Smooth muscle cell (in vitro differentiated cells): ENCODE measurements at regions not wholly inside any gene's neighbourhood (a gene's known extent, or its start where the extent isn't known, plus 50 kb on each side); places are given as distances from the start of the nearest gene placed in this dataset.
"Not testable (repeated sequence)": the region's sequence is repeated elsewhere in the genome, so short reads cannot be mapped to it uniquely, and the experiment has no call there.

Experiments used
- DNase-seq: peaks from one replicate; lab custom pipeline; 2025; ENCODE audit not compliant: unreplicated experiment; lab: John Stamatoyannopoulos, UW
- H2AFZ ChIP-seq: fragments of 200-600 bp; sonication (generic); 2 replicates; pipeline ENCODE4 v1.6.0; 2016; ENCODE audit warnings: antibody characterized with exemption, low read depth, mild to moderate bottlenecking
- H3F3A ChIP-seq: fragments of 200-600 bp; sonication (generic); 2 replicates; pipeline ENCODE4 v1.6.0; 2017; ENCODE audit warnings: antibody characterized with exemption, low read depth
- H3K27ac ChIP-seq: fragments of 200-600 bp; sonication (generic); 2 replicates; pipeline ENCODE4 v1.5.1; 2016; ENCODE audit warnings: low read depth, mild to moderate bottlenecking
- H3K27me3 ChIP-seq: fragments of 200-600 bp; sonication (generic); 2 replicates; pipeline ENCODE4 v1.6.1; 2016; ENCODE audit warnings: low read depth, mild to moderate bottlenecking
- H3K36me3 ChIP-seq: fragments of 200-600 bp; sonication (generic); 2 replicates; pipeline ENCODE4 v1.5.1; 2016; ENCODE audit warnings: low read depth
- H3K4me1 ChIP-seq: fragments of 200-600 bp; sonication (generic); 2 replicates; pipeline ENCODE4 v1.5.1; 2016; ENCODE audit warnings: low read depth
- H3K4me2 ChIP-seq: fragments of 200-600 bp; sonication (generic); 2 replicates; pipeline ENCODE4 v1.6.0; 2016; ENCODE audit warnings: mild to moderate bottlenecking
- H3K4me3 ChIP-seq: fragments of 200-600 bp; sonication (generic); 2 replicates; pipeline ENCODE4 v1.5.1; 2016; ENCODE audit warnings: mild to moderate bottlenecking
- H3K79me2 ChIP-seq: fragments of 200-600 bp; sonication (generic); 2 replicates; pipeline ENCODE4 v1.6.0; 2016; ENCODE audit warnings: low read depth, mild to moderate bottlenecking
- H3K9ac ChIP-seq: fragments of 200-600 bp; sonication (generic); 2 replicates; pipeline ENCODE4 v1.6.0; 2016; ENCODE audit warnings: low read depth
- H3K9me3 ChIP-seq: fragments of 200-600 bp; sonication (generic); replicated peaks from 2 replicates; pipeline ENCODE4 v1.5.1; 2016; ENCODE audit warnings: low read depth
- H4K20me1 ChIP-seq: fragments of 200-600 bp; sonication (generic); 2 replicates; pipeline ENCODE4 v1.6.0; 2016; ENCODE audit warnings: low read depth
- WGBS: methylation state at CpG from one replicate; pipeline ENCODE4 v1.1.7; 2016; ENCODE audit warnings: low lambda C conversion rate; 5-methylcytosine and 5-hydroxymethylcytosine counted together

DNA sequence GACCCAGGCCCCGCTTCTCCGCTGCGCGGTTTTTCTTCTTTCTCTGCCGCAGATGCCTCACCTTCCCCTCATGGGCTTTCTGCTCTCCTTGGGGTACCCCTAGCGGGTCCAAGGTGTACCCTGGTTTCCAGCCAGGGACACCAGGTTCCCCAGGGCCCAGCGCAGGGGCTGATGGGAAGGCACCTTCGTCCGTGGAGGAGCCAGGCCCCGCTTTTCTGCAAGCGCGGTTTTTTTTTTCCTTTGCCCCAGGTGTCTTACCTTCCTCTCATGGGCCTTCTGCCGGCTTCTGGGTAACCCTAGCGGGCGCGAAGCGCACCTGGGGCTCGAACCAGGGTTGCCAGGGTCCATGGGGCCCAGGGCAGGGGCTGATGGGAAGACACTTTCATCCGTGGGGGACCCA lies 165.9 kb upstream of the ZNG1F start:
- not testable (repeated sequence) for H3K27me3 ChIP-seq, H3K4me3 ChIP-seq, H2AFZ ChIP-seq, H3K27ac ChIP-seq, H3K36me3 ChIP-seq, H3K4me1 ChIP-seq, H4K20me1 ChIP-seq, H3K79me2 ChIP-seq, H3K4me2 ChIP-seq, H3K9ac ChIP-seq, H3K9me3 ChIP-seq, DNase-seq, H3F3A ChIP-seq
- 98% methylated on average over 14 of the region's 19 CpGs for WGBS

DNA sequence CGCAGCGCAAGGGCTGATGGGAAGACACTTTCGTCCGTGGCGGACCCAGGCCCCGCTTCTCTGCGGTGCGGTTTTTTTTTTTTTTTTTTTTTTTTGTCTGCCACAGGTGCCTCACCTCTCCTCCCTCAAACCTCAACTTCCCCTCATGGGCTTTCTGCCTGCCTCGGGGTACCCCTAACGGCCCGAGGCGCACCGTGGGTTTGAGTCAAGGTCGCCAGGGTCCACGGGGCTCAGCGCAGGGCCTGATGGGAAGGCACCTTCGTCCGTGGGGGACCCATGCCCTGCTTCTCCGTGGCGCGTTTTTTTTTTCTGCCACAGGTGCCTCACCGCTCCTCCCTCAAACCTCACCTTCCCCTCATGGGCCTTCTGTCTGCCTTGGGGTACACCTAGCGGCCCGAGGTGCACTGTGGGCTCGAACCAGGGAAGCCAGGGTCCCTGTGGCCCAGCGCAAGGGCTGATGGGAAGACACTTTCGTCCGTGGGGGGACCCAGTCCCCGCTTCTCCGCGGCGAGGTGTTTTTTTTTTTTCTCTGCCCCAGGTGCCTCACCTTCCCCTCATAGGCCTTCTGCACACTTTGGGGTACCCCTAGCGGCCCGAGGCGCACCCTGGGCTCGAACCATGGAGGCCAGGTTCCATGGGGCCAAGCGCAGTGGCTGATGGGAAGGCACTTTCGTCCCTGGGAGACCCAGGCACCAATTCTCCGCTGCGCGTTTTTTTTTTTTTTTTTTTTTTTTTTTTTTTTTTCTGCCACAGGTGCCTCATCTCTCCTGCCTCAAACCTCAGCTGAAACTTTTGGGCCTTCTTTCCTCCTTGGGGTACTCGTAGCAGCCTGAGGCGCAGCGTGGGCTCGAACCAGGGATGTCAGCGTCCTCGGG lies 165.2 kb upstream of the ZNG1F start:
- H3K27ac ChIP-seq, H3K9me3 ChIP-seq, H3K4me3 ChIP-seq, H3K9ac ChIP-seq, H3K36me3 ChIP-seq, DNase-seq, H4K20me1 ChIP-seq, H3K4me1 ChIP-seq, H3K27me3 ChIP-seq, H3F3A ChIP-seq, H2AFZ ChIP-seq, H3K79me2 ChIP-seq, H3K4me2 ChIP-seq: not testable (repeated sequence)
- WGBS, result 96% methylated on average over 28 of the region's 47 CpGs

DNA sequence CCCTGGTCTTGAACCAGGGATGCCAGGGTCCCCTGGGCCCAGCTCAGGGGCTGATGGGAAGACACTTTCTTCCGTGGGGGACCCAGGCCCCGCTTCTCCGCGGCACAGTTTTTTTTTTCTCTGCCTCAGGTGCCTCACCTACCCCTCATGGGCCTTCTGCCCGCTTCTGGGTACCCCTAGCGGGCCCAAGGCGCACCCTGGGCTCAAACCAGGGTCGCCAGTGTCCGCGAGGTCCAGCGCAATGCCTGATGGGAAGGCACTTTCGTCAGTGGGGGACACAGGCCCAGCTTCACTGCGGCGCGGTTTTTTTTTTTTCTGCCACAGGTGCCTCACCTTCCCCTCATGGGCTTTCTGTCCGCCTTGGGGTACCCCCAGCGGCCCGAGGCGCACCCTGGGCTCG lies 163.9 kb upstream of the ZNG1F start:
- DNase-seq, H4K20me1 ChIP-seq, H3K4me1 ChIP-seq, H3K27ac ChIP-seq, H3K4me3 ChIP-seq, H2AFZ ChIP-seq, H3K79me2 ChIP-seq, H3K36me3 ChIP-seq, H3K9ac ChIP-seq, H3K9me3 ChIP-seq, H3K27me3 ChIP-seq, H3F3A ChIP-seq, H3K4me2 ChIP-seq: not testable (repeated sequence)
- WGBS, result 92% methylated on average over 20 of the region's 20 CpGs

DNA sequence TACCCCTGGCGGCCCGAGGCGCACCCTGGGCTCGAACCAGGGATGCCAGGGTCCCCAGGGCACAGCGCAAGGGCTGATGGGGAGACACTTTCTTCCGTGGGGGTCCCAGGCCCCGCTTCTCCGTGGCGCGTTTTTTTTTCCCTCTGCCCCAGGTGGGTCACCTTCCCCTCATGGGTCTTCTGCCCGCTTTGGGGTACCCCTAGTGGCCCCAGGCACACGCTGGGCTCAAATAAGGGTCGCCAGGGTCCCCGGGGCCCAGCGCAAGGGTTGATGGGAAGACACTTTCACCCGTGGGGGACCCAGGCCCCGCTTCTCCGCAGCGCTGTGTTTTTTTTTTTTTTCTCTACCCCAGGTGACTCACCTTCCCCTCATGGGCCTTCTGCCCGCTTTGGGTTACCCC lies 163.3 kb upstream of the ZNG1F start:
- not testable (repeated sequence) for H4K20me1 ChIP-seq, H3K9me3 ChIP-seq, H3K36me3 ChIP-seq, H3K9ac ChIP-seq, H3K79me2 ChIP-seq, H3K4me2 ChIP-seq, H3K27me3 ChIP-seq, H3F3A ChIP-seq, H3K27ac ChIP-seq, H3K4me3 ChIP-seq, H2AFZ ChIP-seq, DNase-seq, H3K4me1 ChIP-seq
- WGBS, result 91% methylated on average over 19 of the region's 20 CpGs

DNA sequence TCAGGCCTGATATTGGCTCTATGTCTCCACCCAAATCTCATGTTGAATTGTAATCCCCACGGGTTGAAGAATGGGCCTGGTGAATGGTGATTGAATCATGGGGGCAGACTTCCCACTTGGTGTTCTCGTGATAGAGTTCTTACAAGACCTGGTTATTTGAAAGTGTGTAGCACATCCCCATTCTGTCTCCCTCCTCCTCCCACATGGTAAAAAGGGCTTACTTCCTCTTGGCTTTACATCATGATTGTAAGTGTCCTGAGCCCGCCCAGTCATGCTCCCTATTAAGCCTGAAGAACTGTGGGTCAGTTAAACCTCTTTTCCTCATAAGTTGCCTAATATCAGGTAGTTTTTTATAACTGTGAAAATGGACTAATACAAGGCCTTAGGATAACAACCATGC lies 158.8 kb upstream of the ZNG1F start:
- not testable (repeated sequence) for H3K27me3 ChIP-seq, H3K4me2 ChIP-seq, DNase-seq, H3K4me1 ChIP-seq, H3K27ac ChIP-seq, H2AFZ ChIP-seq, H3K79me2 ChIP-seq, H3K4me3 ChIP-seq, H4K20me1 ChIP-seq, H3F3A ChIP-seq, H3K36me3 ChIP-seq, H3K9me3 ChIP-seq, H3K9ac ChIP-seq
- 71% methylated on average over 2 of the region's 3 CpGs for WGBS

DNA sequence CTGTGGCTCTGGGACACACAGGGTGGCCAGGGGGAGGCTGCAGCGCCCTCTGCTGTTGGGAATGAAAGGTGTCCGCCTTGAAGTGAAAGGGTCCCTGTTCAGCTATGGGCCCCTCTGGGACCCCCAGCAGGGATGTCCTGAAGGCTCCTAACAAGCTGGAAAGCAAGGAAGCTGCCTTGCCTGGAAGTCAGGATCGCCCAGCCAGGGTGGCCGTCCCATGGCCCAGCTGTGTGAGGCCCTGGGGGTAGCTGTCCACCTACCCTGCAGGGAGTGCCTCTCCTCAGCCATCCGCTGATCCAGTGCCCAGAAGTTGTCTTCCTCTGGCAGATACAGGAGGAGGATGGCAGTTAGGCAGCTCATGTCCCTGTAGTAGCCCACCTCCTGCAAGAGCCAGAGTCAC lies 143.4 kb upstream of the ZNG1F start:
- H3K4me2 ChIP-seq, H3K36me3 ChIP-seq, H4K20me1 ChIP-seq, H3K9ac ChIP-seq, H3K27me3 ChIP-seq, H3K9me3 ChIP-seq, H3K4me3 ChIP-seq, H3F3A ChIP-seq, DNase-seq, H2AFZ ChIP-seq, H3K4me1 ChIP-seq, H3K79me2 ChIP-seq, H3K27ac ChIP-seq: not testable (repeated sequence)
- WGBS, result 89% methylated on average over 3 of the region's 5 CpGs

DNA sequence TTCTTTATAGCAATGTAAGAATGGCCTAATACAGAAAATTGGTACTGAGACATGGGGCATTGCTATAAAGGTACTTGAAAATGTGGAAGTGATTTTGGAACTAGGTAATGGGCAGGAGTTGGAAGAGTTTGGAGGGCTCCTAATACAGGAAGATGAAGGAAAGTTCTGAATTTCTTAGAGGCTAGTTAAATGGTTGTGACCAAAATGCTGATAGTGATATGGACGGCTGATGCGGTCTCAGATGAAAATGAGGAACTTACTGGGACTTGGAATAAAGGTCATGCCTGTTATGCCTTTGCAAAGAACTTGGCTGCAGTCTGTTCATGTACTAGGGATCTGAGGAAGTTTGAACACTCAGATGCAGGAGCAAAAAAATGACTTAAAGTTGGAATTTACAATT lies 132.2 kb upstream of the ZNG1F start:
- H3K4me2 ChIP-seq, H3K4me1 ChIP-seq, H3K27ac ChIP-seq, H3K4me3 ChIP-seq, H3K27me3 ChIP-seq, H3K79me2 ChIP-seq, H3K9ac ChIP-seq, H4K20me1 ChIP-seq, H2AFZ ChIP-seq, DNase-seq, H3K36me3 ChIP-seq, H3K9me3 ChIP-seq, H3F3A ChIP-seq: not testable (repeated sequence)
- 94% methylated on average over 2 of the region's 2 CpGs for WGBS

DNA sequence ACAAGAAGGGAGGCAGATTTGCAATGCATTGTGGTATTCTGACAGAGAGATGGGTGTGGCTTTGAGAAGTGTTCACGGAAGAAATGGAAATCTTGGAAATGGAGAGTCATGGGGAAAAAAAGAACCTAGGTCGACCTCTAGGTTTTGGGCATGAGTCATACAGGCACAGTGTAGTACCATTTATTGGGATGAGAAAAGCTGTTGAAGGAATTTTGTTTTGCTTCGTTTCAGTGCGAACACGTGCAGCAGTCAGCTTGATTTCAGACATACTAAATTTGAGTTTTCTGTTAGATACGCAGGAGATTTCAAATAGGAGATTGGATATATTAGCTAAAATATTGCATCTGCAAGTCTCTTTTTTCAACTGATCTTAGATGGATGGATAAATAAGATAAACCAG lies 119.8 kb upstream of the ZNG1F start:
- H4K20me1 ChIP-seq, H3K9ac ChIP-seq, H3F3A ChIP-seq, H3K79me2 ChIP-seq, H3K9me3 ChIP-seq, H3K27me3 ChIP-seq, H3K27ac ChIP-seq, H3K4me3 ChIP-seq, H3K4me2 ChIP-seq, H3K36me3 ChIP-seq, H3K4me1 ChIP-seq, DNase-seq, H2AFZ ChIP-seq: not testable (repeated sequence)
- 62% methylated on average over 6 of the region's 6 CpGs for WGBS

DNA sequence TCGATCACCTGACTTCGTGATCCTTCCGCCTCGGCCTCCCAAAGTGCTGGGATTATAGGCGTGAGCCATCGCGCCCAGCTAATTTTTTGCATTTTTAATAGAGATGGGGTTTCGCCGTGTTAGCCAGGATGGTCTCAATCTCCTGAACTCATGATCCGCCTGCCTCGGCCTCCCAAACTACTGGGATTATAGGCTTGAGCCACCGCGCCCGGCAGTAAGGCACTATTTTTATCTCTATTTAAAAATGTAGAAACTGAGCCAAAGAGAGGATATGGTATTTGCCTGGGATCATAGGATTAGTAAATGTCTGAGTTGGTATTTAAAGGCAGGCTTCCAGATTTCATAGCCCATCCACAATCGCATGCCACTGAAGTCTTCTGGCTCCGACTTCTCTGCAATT lies 96.6 kb upstream of the ZNG1F start:
- not testable (repeated sequence) for DNase-seq

More for the DNA sequence above, 96.6 kb upstream of the ZNG1F start:
- not testable (repeated sequence) for H3K9ac ChIP-seq, H3F3A ChIP-seq, H4K20me1 ChIP-seq, H3K27ac ChIP-seq, H3K4me1 ChIP-seq, H3K4me2 ChIP-seq, H2AFZ ChIP-seq, H3K27me3 ChIP-seq, H3K9me3 ChIP-seq, H3K36me3 ChIP-seq, H3K4me3 ChIP-seq, H3K79me2 ChIP-seq
- 73% methylated on average over 16 of the region's 16 CpGs for WGBS
